ENCODE measurements at regions not wholly inside any gene's neighbourhood (a gene's known extent, or its start where the extent isn't known, plus 50 kb on each side); places are given as distances from the start of the nearest gene placed in this dataset.

- Histone ChIP-seq H3K27me3 (ENCODE audit: low read length) (0 out of 2 replicates have a peak, but pooled peaks cover 4% of the 10 kb centered on the region), H3F3A (ENCODE audit: low read length, unreplicated experiment) (no peaks in the 10 kb centered on the region), H3K27ac (ENCODE audit: low read length) (no peak overlapping the region), H3K9me2 (replicated peaks; ENCODE audit: low read length) (no peaks in the 10 kb centered on the region), H3K4me1 (ENCODE audit: insufficient read depth, low read length) (no peaks in the 10 kb centered on the region), H4K20me1 (ENCODE audit: low read length) (no peaks in the 10 kb centered on the region), H3K4me2 (ENCODE audit: low read length) (no peak overlapping the region), H3K4me3 (ENCODE audit: low read length) (no peak overlapping the region), H3K79me2 (ENCODE audit: low read length) (no peaks in the 10 kb centered on the region), H2AFZ (ENCODE audit: low read length) (no peak overlapping the region), H3K9ac (ENCODE audit: low read length) (no peak overlapping the region), H3K36me3 (ENCODE audit: low read depth, low read length) (no peaks in the 10 kb centered on the region), H3K9me3 (ENCODE audit: low read length) (no peaks in the 10 kb centered on the region)
- no peak for TF ChIP-seq CTCF (conservative IDR thresholded peaks at IDR 0.05; ENCODE audit: low read depth, low read length)
- TF ChIP-seq EZH2 (IDR thresholded peaks at IDR 0.05; ENCODE audit: low read length, unreplicated experiment), result no peak
- TF ChIP-seq EZH2phosphoT487 (IDR thresholded peaks at IDR 0.05; ENCODE audit: borderline replicate concordance, low read length), result no peak
- ChIA-PET POLR2A (ENCODE audit: unreplicated experiment) (no interaction called here), CTCF (no interaction called here)
- BruUV-seq (replicated peaks), result no TSS peak
- DNase-seq (no peak), ATAC-seq (no peak)
- intact Hi-C loops (cut with micrococcal nuclease), result no loop called here
These were observed 190.0 kb downstream of the GAS1 start for GRCh38 chr9:86757382-86757720.

DNA sequence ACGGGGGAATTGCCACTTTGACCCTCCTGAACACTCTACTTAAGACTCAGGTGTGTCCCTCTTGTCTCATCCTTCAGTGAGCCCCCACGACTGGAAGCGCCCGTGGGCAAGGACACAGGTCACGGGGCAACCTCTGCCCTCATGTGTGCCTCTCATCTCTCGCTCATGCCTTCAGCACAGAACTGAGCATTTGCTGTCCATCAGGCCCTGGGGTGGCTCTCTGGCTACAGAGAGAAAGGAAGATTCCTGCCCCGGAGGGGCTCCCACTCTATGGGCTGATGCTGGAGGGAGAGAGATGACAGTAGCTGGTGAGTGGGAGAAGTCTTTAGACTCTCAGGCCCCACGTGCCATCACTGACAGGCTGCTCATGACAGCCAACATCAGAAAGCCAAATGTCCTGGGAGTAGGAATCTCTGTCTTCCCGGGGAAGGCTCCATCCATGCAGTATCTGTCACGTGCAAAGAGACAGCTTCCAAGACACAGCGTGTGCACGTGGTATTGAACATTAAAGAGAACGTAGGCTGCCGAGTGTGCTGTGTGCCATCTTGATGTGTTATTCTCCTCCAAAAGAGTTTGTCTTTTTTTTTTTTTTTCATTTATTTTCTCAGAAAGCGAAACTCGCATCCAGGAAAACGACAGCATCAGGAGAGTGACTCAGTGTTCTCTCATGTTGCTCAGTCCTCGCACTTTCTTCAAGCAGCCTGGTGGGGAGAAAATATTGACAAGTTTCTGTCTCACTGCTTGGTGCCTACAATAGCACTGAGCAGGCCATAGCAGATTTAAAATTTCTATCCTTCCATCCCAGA lies 190.5 kb downstream of the GAS1 start:
- ChIA-PET POLR2A (ENCODE audit: unreplicated experiment) (no interaction called here), CTCF (no interaction called here)

More for the DNA sequence above, 190.5 kb downstream of the GAS1 start:
- Histone ChIP-seq H3K4me3 (ENCODE audit: low read length) (no peak overlapping the region), H3K36me3 (ENCODE audit: low read depth, low read length) (no peaks in the 10 kb centered on the region), H3K9me2 (replicated peaks; ENCODE audit: low read length) (no peaks in the 10 kb centered on the region), H3K9ac (ENCODE audit: low read length) (no peak overlapping the region), H3F3A (ENCODE audit: low read length, unreplicated experiment) (no peaks in the 10 kb centered on the region), H3K4me2 (ENCODE audit: low read length) (no peak overlapping the region), H4K20me1 (ENCODE audit: low read length) (no peaks in the 10 kb centered on the region), H3K27ac (ENCODE audit: low read length) (no peak overlapping the region), H2AFZ (ENCODE audit: low read length) (no peak overlapping the region), H3K9me3 (ENCODE audit: low read length) (no peaks in the 10 kb centered on the region), H3K27me3 (ENCODE audit: low read length) (0 out of 2 replicates have a peak, but pooled peaks cover 4% of the 10 kb centered on the region), H3K79me2 (ENCODE audit: low read length) (no peaks in the 10 kb centered on the region), H3K4me1 (ENCODE audit: insufficient read depth, low read length) (no peaks in the 10 kb centered on the region)
- DNase-seq (no peak), ATAC-seq (no peak)
- BruUV-seq (replicated peaks), result no TSS peak
- intact Hi-C loops (cut with micrococcal nuclease), result no loop called here
- no peak for TF ChIP-seq CTCF (conservative IDR thresholded peaks at IDR 0.05; ENCODE audit: low read depth, low read length)
- TF ChIP-seq EZH2phosphoT487 (IDR thresholded peaks at IDR 0.05; ENCODE audit: borderline replicate concordance, low read length), result no peak
- no peak for TF ChIP-seq EZH2 (IDR thresholded peaks at IDR 0.05; ENCODE audit: low read length, unreplicated experiment)

Measured in PC-3 (cell line).